Cerebellar nuclear complex (tissue), 1 donor: ENCODE measurements at regions not wholly inside any gene's neighbourhood (a gene's known extent, or its start where the extent isn't known, plus 50 kb on each side); places are given as distances from the start of the nearest gene placed in this dataset.

Experiments used
- DNase-seq, 2 experiments: peaks; one replicate each; lab custom pipeline; 2025; lab: John Stamatoyannopoulos, UW

GRCh38 chr3:107428051-107428858 is 51.0 kb downstream of the CCDC54 start:
- no peak for DNase-seq

- DNase-seq, result peak in 1 of 2 experiments; percentile 14
Observed at GRCh38 chr3:107429320-107430181, 52.3 kb downstream of the CCDC54 start.

DNA sequence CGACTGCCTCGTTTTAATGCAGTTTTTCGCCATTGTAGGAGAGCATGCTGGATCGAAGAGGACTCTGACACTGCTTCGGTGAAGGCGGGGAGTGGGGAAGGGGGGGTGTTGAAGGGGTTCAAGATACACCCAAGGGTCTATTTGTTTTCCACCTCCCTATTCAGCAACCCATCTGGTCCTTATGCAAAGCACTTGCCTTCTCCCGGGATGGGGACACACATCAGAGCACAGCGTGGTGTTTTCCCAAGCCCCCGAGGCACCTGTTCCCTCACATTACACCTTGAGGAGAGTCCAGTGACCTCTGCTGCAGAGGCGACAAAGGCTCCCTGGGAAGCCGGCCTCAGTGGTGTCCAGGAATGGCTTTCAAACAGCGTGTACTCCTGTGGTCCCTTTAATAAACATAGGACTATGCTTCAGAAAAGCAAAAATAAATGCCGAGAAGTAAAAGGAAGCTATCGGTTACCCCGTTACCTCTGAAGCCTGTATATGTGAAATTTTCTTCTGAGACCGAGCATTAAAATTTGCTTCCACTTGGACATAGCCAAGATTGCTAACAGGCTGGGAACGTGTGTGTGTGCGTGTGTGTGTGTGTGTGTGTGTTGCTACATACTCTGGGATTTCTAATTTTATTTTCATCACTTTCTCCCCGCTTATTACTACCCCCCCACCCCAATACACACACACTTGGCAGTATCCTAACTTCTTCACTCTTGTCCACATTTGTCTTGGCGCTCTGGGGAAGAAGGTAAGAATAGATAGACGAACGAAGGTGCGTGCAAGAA is 53.2 kb downstream of the CCDC54 start:
- no peak for DNase-seq

DNA sequence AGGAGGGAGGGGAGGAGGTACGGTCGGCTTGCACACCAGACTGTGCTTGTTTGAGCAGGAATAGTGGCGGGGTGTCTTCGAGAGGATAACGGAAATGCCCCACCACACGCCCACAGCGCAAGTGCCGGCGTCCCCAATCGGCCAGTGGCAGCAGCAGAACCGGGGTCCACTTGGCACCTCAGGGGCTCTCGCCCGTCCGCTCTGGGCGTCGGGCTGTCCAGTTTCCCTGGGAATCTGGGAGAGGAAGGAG is 53.7 kb downstream of the CCDC54 start:
- DNase-seq, result peak in 1 of 2 experiments; percentile 10

DNA sequence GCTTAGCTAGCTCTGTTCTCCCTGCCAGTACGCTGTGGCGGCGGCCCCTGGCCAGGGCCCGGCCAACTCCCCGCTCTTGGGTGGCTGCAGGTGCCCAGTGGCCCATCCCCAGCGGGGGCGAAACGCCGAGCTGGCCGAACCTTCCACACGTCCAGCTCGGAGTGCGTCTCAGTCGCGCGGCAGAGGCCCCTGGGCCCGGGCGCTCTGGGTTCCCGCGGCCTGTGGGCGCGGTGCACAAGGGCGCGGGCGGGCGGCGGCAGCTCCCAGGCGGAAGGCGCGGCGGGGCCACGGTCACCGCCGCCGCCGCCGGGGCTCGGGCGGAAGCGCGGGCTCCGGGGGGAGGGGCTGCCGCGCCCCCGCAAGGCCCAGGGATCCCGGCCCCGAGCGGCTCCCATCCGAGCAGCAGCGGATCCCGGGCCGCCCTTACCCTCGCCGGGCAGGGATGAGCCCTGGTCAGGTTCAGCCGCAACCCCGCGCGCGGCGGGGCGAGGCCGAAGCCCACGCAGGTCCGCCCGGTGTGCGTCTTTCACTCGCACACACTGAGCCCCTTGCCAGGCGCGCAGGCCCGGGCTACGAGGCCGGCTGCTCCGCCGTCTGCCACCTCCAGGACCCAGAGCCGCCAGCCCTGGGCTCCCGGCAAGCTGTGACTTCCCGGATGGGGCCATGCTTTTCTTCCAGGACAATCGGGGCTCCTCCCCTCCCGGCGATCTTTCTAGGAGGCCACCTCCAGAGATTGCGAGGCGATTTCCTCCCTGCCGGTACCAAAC is 54.2 kb downstream of the CCDC54 start:
- peak in 1 of 2 experiments; percentile 34 for DNase-seq

GRCh38 chr3:107432013-107432515 is 54.8 kb downstream of the CCDC54 start:
- DNase-seq, result no peak

DNA sequence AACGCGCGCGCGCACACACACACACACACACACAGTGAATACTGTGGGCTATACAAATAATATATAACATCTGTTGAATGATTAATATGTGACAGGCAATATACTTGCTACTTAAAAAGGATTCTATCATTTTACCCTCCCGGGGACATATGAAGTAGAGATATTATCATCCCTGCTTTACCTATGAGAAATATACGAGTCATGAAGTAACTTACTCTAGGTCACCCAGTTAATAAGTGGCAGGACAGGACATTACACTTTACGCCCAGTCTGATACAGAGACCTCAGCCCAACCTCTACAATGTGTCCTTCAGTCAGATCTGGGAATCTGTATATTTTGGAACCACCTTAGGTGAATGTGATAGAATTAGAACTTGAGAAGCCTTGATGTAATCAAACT is 55.4 kb downstream of the CCDC54 start:
- no peak for DNase-seq

DNA sequence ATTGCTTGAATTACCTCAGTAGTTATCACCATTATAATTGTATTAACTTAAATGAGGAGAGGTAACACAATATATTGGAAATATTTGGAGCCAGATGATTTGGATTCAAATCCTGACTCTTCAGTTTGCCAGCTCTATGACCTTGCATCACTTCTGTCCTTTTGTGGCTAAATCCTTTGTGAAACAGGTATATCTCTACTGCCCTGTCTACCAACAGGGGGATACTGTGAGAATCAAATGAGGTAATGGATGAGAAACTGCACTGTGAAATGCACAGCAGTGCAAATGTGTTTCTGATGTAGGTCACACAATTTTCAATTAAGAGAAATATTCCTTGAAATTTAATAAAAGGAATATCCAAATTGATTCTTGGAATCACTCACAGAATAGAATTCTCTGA is 58.8 kb downstream of the CCDC54 start:
- DNase-seq, result no peak

- no peak for DNase-seq
Observed at GRCh38 chr3:107438671-107439070, 61.4 kb downstream of the CCDC54 start.

DNA sequence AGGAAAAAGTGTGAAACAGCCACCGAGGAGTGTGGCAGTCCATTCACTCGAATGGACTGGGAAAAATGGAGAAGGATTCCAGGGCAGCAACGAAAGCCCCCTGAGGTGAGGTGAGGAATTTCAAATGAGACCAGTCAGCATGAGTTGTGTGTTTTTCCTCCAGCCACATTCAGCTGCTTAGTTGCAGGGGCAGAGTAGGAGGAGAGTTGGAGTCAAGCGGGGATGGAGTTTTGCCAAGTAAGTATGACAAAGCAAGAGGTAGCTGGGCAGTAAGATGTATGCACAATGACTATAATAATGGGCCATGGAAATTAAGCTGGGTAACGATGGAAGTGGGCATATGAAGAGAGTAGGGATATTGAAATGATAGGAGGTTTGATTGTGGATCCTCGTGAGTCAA is 64.4 kb downstream of the CCDC54 start:
- no peak for DNase-seq

GRCh38 chr3:107443461-107443860 is 66.2 kb downstream of the CCDC54 start:
- no peak for DNase-seq

DNA sequence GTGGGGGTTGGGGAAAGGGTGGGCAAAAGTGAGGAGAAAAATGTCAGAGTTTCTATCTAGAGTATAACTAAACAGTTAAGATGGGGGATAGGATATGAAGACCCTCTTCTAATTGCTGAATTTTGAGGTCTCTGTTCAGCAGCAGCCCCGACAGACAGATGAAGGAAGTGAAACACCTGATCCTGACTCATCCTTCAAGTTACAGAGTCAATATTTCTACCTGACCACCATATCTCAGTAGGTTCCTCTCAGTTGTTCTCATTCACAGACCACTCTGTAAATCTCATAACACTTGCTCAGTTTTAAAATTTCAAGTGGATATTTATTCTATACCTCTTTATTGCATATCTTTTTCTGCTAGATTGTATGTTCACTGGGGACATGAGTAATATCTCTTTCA is 69.5 kb downstream of the CCDC54 start:
- no peak for DNase-seq

DNA sequence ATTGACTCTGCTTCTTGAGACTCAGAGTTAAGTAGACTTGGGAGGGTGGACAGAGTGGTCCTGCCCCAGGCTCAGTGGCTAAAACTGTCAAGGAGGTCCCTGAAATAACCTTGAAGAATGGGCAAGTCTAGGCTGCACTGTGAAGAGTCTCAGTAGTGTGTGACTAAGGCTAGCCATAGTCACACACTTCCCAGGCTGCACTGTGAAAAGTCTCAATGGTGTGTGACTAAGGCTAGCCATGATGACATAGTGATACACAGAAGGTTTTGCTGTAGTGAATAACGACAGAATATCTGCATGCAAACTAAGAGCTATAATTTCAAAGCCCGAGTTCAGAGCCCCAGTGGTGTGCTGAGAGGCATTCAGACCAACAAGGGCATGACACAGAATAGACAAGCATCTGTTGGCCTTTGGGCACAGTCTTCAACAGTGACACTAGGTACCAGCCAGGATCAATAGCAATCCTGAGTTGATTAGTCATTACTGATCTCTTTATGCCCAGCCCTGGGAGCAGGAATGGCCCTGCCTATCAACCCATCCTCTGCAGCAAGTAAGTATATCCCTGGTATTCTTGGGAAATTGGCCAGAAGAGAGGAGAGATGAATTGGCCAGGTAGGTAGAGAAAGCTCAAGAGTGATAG is 72.4 kb upstream of the BBX start:
- DNase-seq, result no peak

DNA sequence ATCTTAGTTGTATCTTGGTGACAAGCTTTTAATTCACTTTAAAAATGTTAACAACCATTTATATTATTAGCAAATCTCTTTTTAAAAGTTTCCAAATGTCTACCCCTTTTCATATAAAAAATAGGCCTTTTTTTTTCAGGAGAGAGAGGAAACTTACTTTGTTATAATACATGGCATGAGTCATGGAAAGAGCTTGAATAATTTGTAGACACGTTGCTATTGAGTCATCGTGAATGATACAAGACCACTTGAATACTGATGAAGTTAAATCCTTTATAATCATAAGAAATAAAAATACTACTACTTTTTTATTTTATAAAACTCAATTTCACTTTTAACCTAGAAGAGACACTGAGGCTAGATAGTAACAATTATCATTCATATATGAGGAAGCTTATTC is 70.3 kb upstream of the BBX start:
- DNase-seq, result no peak

DNA sequence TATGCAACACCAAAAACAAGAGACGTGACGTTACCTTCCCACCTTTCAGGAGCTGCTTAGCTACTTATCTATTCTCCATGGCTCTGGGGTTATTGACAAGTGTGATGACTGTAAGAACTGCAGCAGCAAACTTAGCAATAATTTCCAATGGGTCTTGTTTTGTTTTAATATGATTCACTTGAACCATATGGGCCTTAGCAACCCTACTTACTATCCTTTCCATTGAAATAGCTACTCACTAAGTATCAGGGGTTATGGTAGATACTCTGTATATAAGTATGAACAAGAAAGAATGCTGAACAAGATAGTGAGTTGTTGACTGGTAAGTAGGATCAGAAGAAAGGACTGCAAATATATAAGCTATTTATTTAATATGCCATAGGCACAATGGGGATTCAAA is 69.3 kb upstream of the BBX start:
- DNase-seq, result no peak

DNA sequence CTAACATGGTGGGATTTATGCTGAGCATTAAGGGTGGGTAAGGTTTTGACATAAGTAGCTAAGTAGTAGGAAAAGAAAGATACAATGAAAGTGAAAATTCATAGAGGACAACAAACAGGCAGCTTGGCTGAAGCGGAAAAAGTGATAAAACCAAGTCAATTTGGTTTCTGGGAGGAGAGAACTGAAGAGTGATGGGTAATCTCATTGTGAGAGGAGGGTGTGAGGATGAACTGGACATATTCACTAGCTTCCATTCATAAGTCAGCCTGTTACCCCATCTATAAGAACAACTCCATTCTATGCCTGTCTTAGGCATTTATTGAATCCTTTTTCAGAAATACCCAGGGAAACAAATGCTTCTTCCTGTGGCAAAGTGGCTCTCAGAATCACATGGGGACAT is 67.1 kb upstream of the BBX start:
- no peak for DNase-seq

DNA sequence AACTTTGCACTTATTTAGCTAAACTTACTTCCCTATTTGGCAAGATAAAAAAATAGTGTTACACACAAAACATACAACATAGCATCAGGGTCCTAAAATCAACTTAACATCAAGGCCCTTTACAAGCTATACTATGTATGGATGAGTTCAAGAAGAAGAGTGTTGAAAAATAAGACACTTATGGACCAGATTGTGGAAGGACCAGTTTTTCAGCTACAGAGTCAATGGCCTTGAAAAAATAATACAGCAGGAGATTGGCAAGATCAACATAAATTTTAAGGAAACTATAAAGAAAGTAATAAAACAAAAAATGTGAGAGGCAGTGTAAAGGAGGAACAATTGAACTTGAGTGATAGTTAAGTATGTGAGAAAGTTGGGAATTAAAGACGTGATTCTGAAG is 66.3 kb upstream of the BBX start:
- no peak for DNase-seq

DNA sequence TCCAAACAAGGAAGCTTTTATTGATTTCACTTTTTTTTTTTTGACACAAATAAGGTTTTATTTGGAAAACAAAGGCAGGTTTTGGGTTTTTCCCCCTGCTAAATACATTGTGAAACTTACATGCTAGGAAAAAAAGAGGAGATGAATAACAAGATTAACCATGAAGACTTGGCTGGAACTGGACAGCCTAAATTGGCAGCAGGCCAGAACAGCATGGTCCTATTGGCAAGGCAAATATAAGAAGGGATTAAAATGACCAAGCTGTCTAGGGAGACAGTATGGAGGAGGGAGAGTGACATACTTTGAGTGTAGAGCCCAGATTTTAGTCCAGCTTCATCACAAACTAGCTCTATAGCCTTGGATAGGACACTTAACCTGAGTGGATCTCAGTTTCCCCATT is 63.9 kb upstream of the BBX start:
- DNase-seq, result no peak

- no peak for DNase-seq
Observed at GRCh38 chr3:107461721-107462120, 61.0 kb upstream of the BBX start.

GRCh38 chr3:107464037-107464436 is 58.7 kb upstream of the BBX start:
- DNase-seq, result no peak

DNA sequence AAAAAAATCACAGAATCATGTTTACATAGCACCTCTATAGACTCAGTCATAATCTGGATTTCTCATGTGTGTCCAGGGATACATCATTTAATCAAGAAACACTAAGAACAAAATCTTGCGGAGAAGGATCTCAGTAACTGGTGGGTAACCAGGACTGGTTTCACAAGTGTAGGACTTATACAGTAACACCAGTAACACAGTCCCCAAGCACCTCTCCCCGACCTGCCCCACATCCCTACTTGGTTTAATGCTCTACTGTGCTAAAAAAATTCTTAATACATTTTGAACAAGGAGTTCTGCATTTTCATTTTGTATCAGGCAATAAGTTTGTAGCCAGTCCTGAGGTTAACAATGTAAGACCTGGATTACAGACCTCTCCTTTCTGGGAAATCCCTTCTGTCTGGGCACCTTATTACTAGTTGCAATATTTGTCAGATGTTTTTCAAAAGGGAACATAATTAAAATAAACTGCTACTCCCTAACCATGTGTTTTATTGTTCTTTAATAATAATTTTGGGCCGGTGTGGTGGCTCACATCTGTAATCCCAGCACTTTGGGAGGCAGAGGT is 57.6 kb upstream of the BBX start:
- no peak for DNase-seq
